ENCODE measurements at regions not wholly inside any gene's neighbourhood (a gene's known extent, or its start where the extent isn't known, plus 50 kb on each side); places are given as distances from the start of the nearest gene placed in this dataset.

- TF ChIP-seq ZFX (IDR thresholded peaks at IDR 0.05) (no peak), CTCF (conservative IDR thresholded peaks at IDR 0.05) (no peak)
- H3K27ac ChIP-seq = no peak overlapping the region
Observed at GRCh38 chr6:11961923-11962322, 50.2 kb upstream of the HIVEP1 start.

GRCh38 chr6:11960909-11961779 lies 51.0 kb upstream of the HIVEP1 start:
- TF ChIP-seq ZFX (IDR thresholded peaks at IDR 0.05) = no peak
- TF ChIP-seq CTCF (conservative IDR thresholded peaks at IDR 0.05) = no peak
- no peak overlapping the region for H3K27ac ChIP-seq

GRCh38 chr6:11956781-11957180 lies 55.3 kb upstream of the HIVEP1 start:
- H3K27ac ChIP-seq = no peak overlapping the region
- TF ChIP-seq CTCF (conservative IDR thresholded peaks at IDR 0.05) (no peak), ZFX (IDR thresholded peaks at IDR 0.05) (no peak)

- TF ChIP-seq ZFX (IDR thresholded peaks at IDR 0.05) (no peak), CTCF (conservative IDR thresholded peaks at IDR 0.05) (no peak)
- H3K27ac ChIP-seq = no peak overlapping the region
Observed at GRCh38 chr6:11953641-11954040, 58.5 kb upstream of the HIVEP1 start.

- TF ChIP-seq CTCF (conservative IDR thresholded peaks at IDR 0.05) = no peak
- TF ChIP-seq ZFX (IDR thresholded peaks at IDR 0.05) = no peak
- H3K27ac ChIP-seq = no peak overlapping the region
Observed at GRCh38 chr6:11952316-11952715, 59.8 kb upstream of the HIVEP1 start.

GRCh38 chr6:11951868-11952267 lies 60.2 kb upstream of the HIVEP1 start:
- H3K27ac ChIP-seq = no peak overlapping the region
- TF ChIP-seq CTCF (conservative IDR thresholded peaks at IDR 0.05) = no peak
- no peak for TF ChIP-seq ZFX (IDR thresholded peaks at IDR 0.05)

- no peak overlapping the region for H3K27ac ChIP-seq
- TF ChIP-seq CTCF (conservative IDR thresholded peaks at IDR 0.05) (no peak), ZFX (IDR thresholded peaks at IDR 0.05) (no peak)
Observed at GRCh38 chr6:11950109-11950508, 62.0 kb upstream of the HIVEP1 start.

Data from C4-2B (cell line).